HepG2 (cell line): ENCODE measurements at regions not wholly inside any gene's neighbourhood (a gene's known extent, or its start where the extent isn't known, plus 50 kb on each side); places are given as distances from the start of the nearest gene placed in this dataset.

ENCODE experiments used
- ATAC-seq: fragments of 200-7000 bp; cut with Tn5 transposase; 3 replicates; pipeline ENCODE4 v1.9.1; 2020; ENCODE audit warnings: mild to moderate bottlenecking, moderate library complexity
- BruUV-seq: library from RNA; stranded (reverse); fragments of 400-500 nt; replicated peaks from 2 replicates; lab custom pipeline; 2021; lab: Mats Ljungman, UMichigan
- CTCF ChIA-PET: fragments of 300-600 bp; formaldehyde crosslinking; extraction: SDS; loops from one replicate; lab custom pipeline; 2021; ENCODE audit warnings: low total read pairs, inconsistent platforms, low intra/inter-chr PET ratio; lab: Yijun Ruan, JAX
- POLR2A ChIA-PET: fragments of 350-600 bp; sonication (Branson Sonifier 250); formaldehyde crosslinking; loops from one replicate; lab custom pipeline; 2020; ENCODE audit warnings: antibody characterized with exemption, inconsistent platforms; lab: Yijun Ruan, JAX
- DNase-seq: peaks from one replicate; pipeline ENCODE4 v3.0.0-alpha.2; 2015; ENCODE audit warnings: low spot score
- FAIRE-seq: peaks from 3 replicates; lab custom pipeline; 2011; peaks lifted over from hg19 to GRCh38; lab: Jason Lieb, UNC
- H2AFZ ChIP-seq: one replicate; pipeline ENCODE4 v1.6.1; 2011; ENCODE audit warnings: low read length, inconsistent platforms
- H3K27ac ChIP-seq: fragments of 300-600 bp; 3 replicates; pipeline ENCODE4 v1.8.0; 2011; ENCODE audit warnings: mixed run types, mild to moderate bottlenecking, mixed read lengths, low read length, inconsistent platforms; ENCODE audit not compliant: insufficient read depth; ENCODE audit errors: extremely low read length
- H3K27me3 ChIP-seq, 2 experiments: fragments of 200-600 bp in 1 of 2; 2 replicates in 1 of 2; 3 replicates in 1 of 2; pipeline versions ENCODE4 v1.6.0 to v1.8.0; 2011; ENCODE audit warnings: low read length in 2 of 2, mild to moderate bottlenecking in 2 of 2, moderate library complexity in 2 of 2, inconsistent platforms in 1 of 2; ENCODE audit not compliant: insufficient read depth in 2 of 2, control insufficient read depth in 1 of 2
- H3K36me3 ChIP-seq, 2 experiments: fragments of 200-600 bp in 1 of 2; replicated peaks in 1 of 2; 2 replicates in 1 of 2; 3 replicates in 1 of 2; pipeline versions ENCODE4 v1.5.1 to v1.8.0; 2011; ENCODE audit warnings: low read length in 2 of 2, inconsistent platforms in 1 of 2; ENCODE audit not compliant: insufficient read depth in 2 of 2, control insufficient read depth in 1 of 2
- H3K4me1 ChIP-seq: 2 replicates; pipeline ENCODE4 v1.5.1; 2012; ENCODE audit warnings: low read length, inconsistent platforms; ENCODE audit not compliant: insufficient read depth
- H3K4me2 ChIP-seq: 2 replicates; pipeline ENCODE4 v1.6.0; 2011; ENCODE audit warnings: low read depth, low read length, inconsistent platforms
- H3K4me3 ChIP-seq, 3 experiments: fragments of 200-600 bp in 1 of 3; sonication (generic), shearing (Covaris generic) in 1 of 3; replicated peaks in 1 of 3; 2 replicates each; pipeline ENCODE4 v1.5.1; 2011 to 2016; ENCODE audit warnings: low read length in 3 of 3, inconsistent platforms in 2 of 3, low read depth in 2 of 3, mild to moderate bottlenecking in 2 of 3, control low read depth in 1 of 3, mixed read lengths in 1 of 3; ENCODE audit not compliant: insufficient read depth in 1 of 3
- H3K79me2 ChIP-seq: one replicate; pipeline ENCODE4 v1.6.1; 2011; ENCODE audit warnings: low read length, inconsistent platforms; ENCODE audit not compliant: insufficient read depth
- H3K9ac ChIP-seq: 2 replicates; pipeline ENCODE4 v1.6.0; 2011; ENCODE audit warnings: mild to moderate bottlenecking, low read depth, low read length, inconsistent platforms; ENCODE audit not compliant: insufficient read depth
- H3K9me3 ChIP-seq: 2 replicates; pipeline ENCODE4 v1.5.1; 2012; ENCODE audit warnings: mild to moderate bottlenecking, low read length
- H4K20me1 ChIP-seq: 2 replicates; pipeline ENCODE4 v1.6.0; 2011; ENCODE audit warnings: inconsistent platforms, mild to moderate bottlenecking, low read length, moderate library complexity; ENCODE audit not compliant: insufficient read depth
- AHR ChIP-seq: IDR thresholded peaks from 2 replicates; pipeline ENCODE4 v1.6.1; 2018; ENCODE audit warnings: missing genetic modification reagents, missing compliant biosample characterization
- ARNTL ChIP-seq: sonication (generic); formaldehyde crosslinking; IDR thresholded peaks from 2 replicates; pipeline ENCODE4 v1.4.0; 2020; ENCODE audit warnings: mild to moderate bottlenecking, missing genetic modification reagents
- CERS6 ChIP-seq: sonication (generic); formaldehyde crosslinking; IDR thresholded peaks from 2 replicates; pipeline ENCODE4 v1.5.0; 2020; ENCODE audit warnings: missing genetic modification reagents
- DBP ChIP-seq: sonication (generic); formaldehyde crosslinking; IDR thresholded peaks from 2 replicates; pipeline ENCODE4 v1.4.0; 2020; ENCODE audit warnings: missing genetic modification reagents; ENCODE audit errors: not compliant biosample characterization
- EED ChIP-seq: sonication (generic); formaldehyde crosslinking; IDR thresholded peaks from 2 replicates; pipeline ENCODE4 v1.5.0; 2020; ENCODE audit warnings: mild to moderate bottlenecking, missing genetic modification reagents
- HHEX ChIP-seq: IDR thresholded peaks from 2 replicates; pipeline ENCODE4 v1.6.1; 2016; ENCODE audit warnings: control low read depth
- HOXD1 ChIP-seq: sonication (generic); formaldehyde crosslinking; IDR thresholded peaks from 2 replicates; pipeline ENCODE4 v1.5.0; 2020; ENCODE audit warnings: missing genetic modification reagents
- JARID2 ChIP-seq: sonication (generic); formaldehyde crosslinking; IDR thresholded peaks from 2 replicates; pipeline ENCODE4 v1.8.1; 2023; ENCODE audit warnings: missing genetic modification reagents, inconsistent platforms; ENCODE audit not compliant: insufficient replicate concordance
- MED1 ChIP-seq: sonication (generic); formaldehyde crosslinking; IDR thresholded peaks from 2 replicates; pipeline ENCODE4 v1.4.0; 2020; ENCODE audit warnings: missing genetic modification reagents
- PHF20 ChIP-seq: sonication (generic); formaldehyde crosslinking; IDR thresholded peaks from 2 replicates; pipeline ENCODE4 v1.5.0; 2020; ENCODE audit warnings: mild to moderate bottlenecking, missing genetic modification reagents
- SIN3A ChIP-seq: IDR thresholded peaks from 2 replicates; pipeline ENCODE4 v1.6.1; 2011; ENCODE audit warnings: low read depth, mild to moderate bottlenecking, control low read depth, low read length, borderline replicate concordance
- SOX5 ChIP-seq: IDR thresholded peaks from 2 replicates; pipeline ENCODE4 v1.6.1; 2016; ENCODE audit warnings: borderline replicate concordance
- ZMAT5 ChIP-seq: sonication (generic); formaldehyde crosslinking; IDR thresholded peaks from 2 replicates; pipeline ENCODE4 v1.5.0; 2020; ENCODE audit warnings: mild to moderate bottlenecking, low read depth, missing genetic modification reagents, borderline replicate concordance
- ZNF282 ChIP-seq: fragments of 450-650 bp; IDR thresholded peaks from 2 replicates; pipeline ENCODE4 v1.6.1; 2018; ENCODE audit not compliant: partially characterized antibody
- ZNF337 ChIP-seq: sonication (generic); formaldehyde crosslinking; IDR thresholded peaks from 2 replicates; pipeline ENCODE4 v1.5.1; 2020; ENCODE audit warnings: missing genetic modification reagents, low read depth, mild to moderate bottlenecking, borderline replicate concordance
- ZNF431 ChIP-seq: sonication (generic); formaldehyde crosslinking; IDR thresholded peaks from 2 replicates; pipeline ENCODE4 v1.9.0; 2022; ENCODE audit warnings: missing genetic modification reagents, low read depth, mild to moderate bottlenecking, borderline replicate concordance
- ZNF543 ChIP-seq: sonication (generic); formaldehyde crosslinking; IDR thresholded peaks from 2 replicates; pipeline ENCODE4 v1.4.0; 2020; ENCODE audit warnings: mild to moderate bottlenecking, missing genetic modification reagents
- ZNF773 ChIP-seq: sonication (generic); formaldehyde crosslinking; IDR thresholded peaks from 2 replicates; pipeline ENCODE4 v1.4.0; 2020; ENCODE audit warnings: missing genetic modification reagents, borderline replicate concordance
- ZNF792 ChIP-seq: IDR thresholded peaks from 2 replicates; pipeline ENCODE4 v1.6.1; 2016
- WGBS: methylation state at CpG from one replicate; pipeline ENCODE4 v1.1.6; 2017; ENCODE audit warnings: low lambda C conversion rate; 5-methylcytosine and 5-hydroxymethylcytosine counted together
- in situ Hi-C: cut with HindIII; loops from 2 replicates; pipeline ENCODE4 v1.10.0; 2017; ENCODE audit warnings: low pct_unique_long_range_greater_than_20kb; ENCODE audit not compliant: extremely low pct_ligation_motif_present
- intact Hi-C: fragments of 100-400 bp; cut with micrococcal nuclease; formaldehyde crosslinking; loops from one replicate; pipeline ENCODE4 v1.10.0; 2022; ENCODE audit not compliant: unreplicated experiment

GRCh38 chrX:36753602-36754001 is 254.6 kb upstream of the FAM47C start:
- Histone ChIP-seq H3K79me2 (no peaks in the 10 kb centered on the region), H3K4me3 (no peak overlapping the region), H3K27me3 (no peaks in the 10 kb centered on the region), H3K4me2 (no peak overlapping the region), H3K36me3 (no peaks in the 10 kb centered on the region), H3K4me1 (no peaks in the 10 kb centered on the region), H2AFZ (no peak overlapping the region), H4K20me1 (no peaks in the 10 kb centered on the region), H3K9me3 (no peaks in the 10 kb centered on the region), H3K27ac (no peak overlapping the region), H3K9ac (no peak overlapping the region)
- DNase-seq (no peak), ATAC-seq (no peak), FAIRE-seq (no peak)
- POLR2A ChIA-PET = no interaction called here
- CTCF ChIA-PET = no interaction called here
- in situ Hi-C loops = no loop called here
- intact Hi-C loops = no loop called here
- no TSS peak for BruUV-seq
- WGBS = 0% methylated on average over 2 of the region's 2 CpGs
- no peak for TF ChIP-seq ZNF773 (CRISPR knock-in tag)
- no peak for TF ChIP-seq SIN3A
- TF ChIP-seq ZNF792 = no peak
- no peak for TF ChIP-seq JARID2
- TF ChIP-seq SOX5 (CRISPR knock-in tag) = no peak
- TF ChIP-seq AHR = no peak
- no peak for TF ChIP-seq ZNF431 (CRISPR knock-in tag)
- TF ChIP-seq ZMAT5 (CRISPR knock-in tag) = no peak
- no peak for TF ChIP-seq ARNTL (CRISPR knock-in tag)
- TF ChIP-seq ZNF337 = no peak
- TF ChIP-seq ZNF282 = no peak
- no peak for TF ChIP-seq HHEX (CRISPR knock-in tag)
- no peak for TF ChIP-seq HOXD1 (CRISPR knock-in tag)
- TF ChIP-seq EED (CRISPR knock-in tag) = no peak
- TF ChIP-seq ZNF543 = no peak
- TF ChIP-seq CERS6 (CRISPR knock-in tag) = no peak
- TF ChIP-seq MED1 = no peak
- no peak for TF ChIP-seq DBP (CRISPR knock-in tag)
- TF ChIP-seq PHF20 (CRISPR knock-in tag) = no peak
